K562 (cell line): ENCODE measurements at regions not wholly inside any gene's neighbourhood (a gene's known extent, or its start where the extent isn't known, plus 50 kb on each side); places are given as distances from the start of the nearest gene placed in this dataset.

Experiments
- ATAC-seq: fragments of 200-7000 bp; cut with Tn5 transposase; 3 replicates; pipeline ENCODE4 v1.9.1; 2020; ENCODE audit warnings: moderate library complexity
- BruUV-seq: library from RNA; stranded (reverse); fragments of 400-500 nt; replicated peaks from 2 replicates; lab custom pipeline; 2021; lab: Mats Ljungman, UMichigan
- CTCF ChIA-PET: fragments of 300-600 bp; formaldehyde crosslinking; extraction: SDS; loops from one replicate; lab custom pipeline; 2021; ENCODE audit warnings: low intra/inter-chr PET ratio; lab: Yijun Ruan, JAX
- POLR2A ChIA-PET: fragments of 300-600, 350-650 bp; sonication (Branson Sonifier 250); formaldehyde crosslinking; extraction: SDS; loops from one replicate; lab custom pipeline; 2021; ENCODE audit warnings: antibody characterized with exemption, inconsistent platforms; lab: Yijun Ruan, JAX
- DNase-seq, 4 experiments: peaks; one replicate each; pipeline versions ENCODE4 v3.0.0 to v3.0.0-alpha.2; 2011 to 2018; ENCODE audit warnings: low spot score in 3 of 4, mixed read lengths in 3 of 4; ENCODE audit errors: extremely low read depth in 1 of 4
- FAIRE-seq: peaks from 2 replicates; lab custom pipeline; 2011; peaks lifted over from hg19 to GRCh38; lab: Jason Lieb, UNC
- H2AFZ ChIP-seq: 2 replicates; pipeline ENCODE4 v1.6.0; 2011; ENCODE audit warnings: low read depth, low read length, control low read depth, inconsistent platforms
- H3K27ac ChIP-seq: fragments of 200-600 bp; 3 replicates; pipeline ENCODE4 v1.8.0; 2011; ENCODE audit warnings: low read depth, mild to moderate bottlenecking, control low read depth, inconsistent platforms, low read length, moderate library complexity, mixed read lengths; ENCODE audit errors: extremely low read depth
- H3K27me3 ChIP-seq, 2 experiments: fragments of 300-600 bp in 1 of 2; 2 replicates in 1 of 2; 3 replicates in 1 of 2; pipeline versions ENCODE4 v1.6.0 to v1.8.0; 2011; ENCODE audit warnings: inconsistent platforms in 2 of 2, low read length in 2 of 2, mild to moderate bottlenecking in 1 of 2, mixed read lengths in 1 of 2, moderate library complexity in 1 of 2; ENCODE audit not compliant: control insufficient read depth in 2 of 2, insufficient read depth in 2 of 2
- H3K36me3 ChIP-seq: fragments of 300-600 bp; 3 replicates; pipeline ENCODE4 v1.8.0; 2011; ENCODE audit warnings: mild to moderate bottlenecking, low read length, inconsistent platforms; ENCODE audit not compliant: control insufficient read depth, insufficient read depth
- H3K4me1 ChIP-seq, 2 experiments: fragments of 200-600 bp in 1 of 2; replicated peaks in 1 of 2; 2 replicates in 1 of 2; 3 replicates in 1 of 2; pipeline versions ENCODE4 v1.5.1 to v1.8.0; 2011; ENCODE audit warnings: inconsistent platforms in 2 of 2, low read length in 2 of 2, mild to moderate bottlenecking in 1 of 2, mixed read lengths in 1 of 2, moderate library complexity in 1 of 2; ENCODE audit not compliant: control insufficient read depth in 2 of 2, insufficient read depth in 2 of 2
- H3K4me2 ChIP-seq: 2 replicates; pipeline ENCODE4 v1.6.1; 2011; ENCODE audit warnings: low read length, control low read depth, inconsistent platforms, mixed read lengths; ENCODE audit not compliant: insufficient read depth
- H3K4me3 ChIP-seq: fragments of 200-600 bp; sonication (generic), shearing (Covaris generic); 2 replicates; pipeline ENCODE4 v1.5.1; 2016; ENCODE audit warnings: control low read depth, inconsistent platforms
- H3K79me2 ChIP-seq: fragments of 200-600 bp; 3 replicates; pipeline ENCODE4 v1.8.0; 2011; ENCODE audit warnings: low read length, inconsistent platforms; ENCODE audit not compliant: control insufficient read depth, insufficient read depth
- H3K9ac ChIP-seq, 2 experiments: 2 replicates each; pipeline versions ENCODE4 v1.6.0 to v1.6.1; 2011; ENCODE audit warnings: low read depth in 2 of 2, low read length in 2 of 2, control low read depth in 1 of 2, inconsistent platforms in 1 of 2, mild to moderate bottlenecking in 1 of 2, mixed read lengths in 1 of 2; ENCODE audit not compliant: insufficient read depth in 1 of 2
- H3K9me1 ChIP-seq: one replicate; pipeline ENCODE4 v1.6.0; 2011; ENCODE audit warnings: inconsistent platforms, mild to moderate bottlenecking, low read length, moderate library complexity; ENCODE audit not compliant: control insufficient read depth, insufficient read depth
- H3K9me3 ChIP-seq: replicated peaks from 2 replicates; pipeline ENCODE4 v1.5.1; 2011; ENCODE audit warnings: low read depth, low read length, inconsistent platforms; ENCODE audit not compliant: control insufficient read depth, insufficient read depth
- H4K20me1 ChIP-seq: replicated peaks from 2 replicates; pipeline ENCODE4 v1.6.1; 2011; ENCODE audit warnings: low read length, inconsistent platforms, mixed read lengths; ENCODE audit not compliant: control insufficient read depth, insufficient read depth
- ARID3B ChIP-seq: fragments of 250-450 bp; sonication (Bioruptor Pico); IDR thresholded peaks from 2 replicates; pipeline ENCODE4 v1.4.0; 2020; ENCODE audit warnings: borderline replicate concordance
- E2F3 ChIP-seq: fragments of 250-450 bp; sonication (Bioruptor Pico); IDR thresholded peaks from 2 replicates; pipeline ENCODE4 v1.4.0; 2020; ENCODE audit warnings: mild to moderate bottlenecking
- FOSL1 ChIP-seq: fragments of 200-800 bp; sonication (Bioruptor generic); conservative IDR thresholded peaks from 2 replicates; pipeline ENCODE4 v1.6.1; 2016; ENCODE audit warnings: missing genetic modification characterization, missing compliant biosample characterization
- MTA1 ChIP-seq: fragments of 450-650 bp; IDR thresholded peaks from 2 replicates; pipeline ENCODE4 v1.6.1; 2017; ENCODE audit warnings: borderline replicate concordance
- REST ChIP-seq, 2 experiments: fragments of 450-650 bp; formaldehyde crosslinking in 1 of 2; IDR thresholded peaks; 2 replicates each; pipeline versions ENCODE4 v1.4.0 to v1.6.1; 2014 to 2020; ENCODE audit warnings: mild to moderate bottlenecking in 2 of 2, borderline replicate concordance in 1 of 2, low read depth in 1 of 2
- WGBS: fragments of 100-300 bp; shearing (Covaris generic); methylation state at CpG from one replicate; pipeline ENCODE4 v1.1.6; 2016; ENCODE audit warnings: low coverage, mixed read lengths; ENCODE audit not compliant: insufficient coverage; ENCODE audit errors: missing lambda C conversion rate; 5-methylcytosine and 5-hydroxymethylcytosine counted together
- in situ Hi-C: fragments of 300-500 bp; cut with MboI; formaldehyde crosslinking; loops from 4 replicates; pipeline ENCODE4 v1.15.0; 2018; ENCODE audit warnings: inconsistent platforms, mixed read lengths
- intact Hi-C: fragments of 100-400 bp; cut with micrococcal nuclease; formaldehyde crosslinking; loops from 2 replicates; pipeline ENCODE4 v1.14.2; 2022
- TF ChIP-seq, protein P1 (sequence below): fragments of 250-450 bp; sonication (Bioruptor Pico); IDR thresholded peaks from 2 replicates; pipeline ENCODE4 v1.5.0; 2021

- no peak for TF ChIP-seq ARID3B
Measured at GRCh38 chr6:2542101-2542857, 208.4 kb downstream of the MYLK4 start (continued).

DNA sequence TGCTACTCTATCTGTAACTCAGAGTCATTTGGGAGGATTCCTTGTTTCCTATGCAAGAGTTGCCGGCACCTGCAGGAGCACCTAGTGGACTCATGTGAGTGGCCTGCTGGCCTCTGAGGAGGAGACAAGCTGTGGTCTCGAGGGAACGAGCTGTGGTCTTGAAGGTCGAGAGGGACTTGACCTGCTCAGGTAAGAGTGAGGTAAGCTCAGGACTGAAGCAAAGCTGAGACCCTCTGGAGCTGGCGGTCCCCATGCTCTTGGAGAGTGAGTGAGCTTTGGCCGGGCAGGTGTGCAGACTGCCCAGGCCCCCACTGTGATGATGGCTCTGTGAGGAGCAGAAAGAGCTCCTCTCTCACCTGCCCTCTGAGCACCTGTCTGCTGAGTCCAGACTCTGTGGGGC lies 214.3 kb downstream of the MYLK4 start:
- no peaks in the 10 kb centered on the region for H4K20me1 ChIP-seq
- ATAC-seq, result no peak
- no peaks in the 10 kb centered on the region for H3K36me3 ChIP-seq
- intact Hi-C loops (no loop called here), in situ Hi-C loops (no loop called here)
- no TSS peak for BruUV-seq
- H3K9me3 ChIP-seq, result no peaks in the 10 kb centered on the region
- no peak overlapping the region for H3K9ac ChIP-seq
- POLR2A ChIA-PET, result interaction anchor here (1.5 kb wide), 1 partner anchor 12 kb away, joined by 5 read pairs; no protein-coding TSS in a partner anchor
- no peak overlapping the region for H3K4me2 ChIP-seq
- no peak overlapping the region for H3K4me3 ChIP-seq
- no peaks in the 10 kb centered on the region for H3K9me1 ChIP-seq
- H3K4me1 ChIP-seq, result no peaks in the 10 kb centered on the region
- H3K27ac ChIP-seq, result no peak overlapping the region
- no peak overlapping the region for H2AFZ ChIP-seq
- CTCF ChIA-PET, result no interaction called here
- no peak for FAIRE-seq
- no peak for DNase-seq
- H3K79me2 ChIP-seq, result no peaks in the 10 kb centered on the region
- WGBS, result 2% methylated on average over 6 of the region's 6 CpGs
- peaks cover 6 to 20% of the 10 kb centered on the region in 2 experiments; a peak in 3 of 5 replicates for H3K27me3 ChIP-seq
- TF ChIP-seq MTA1 (no peak), REST (IDR thresholded peaks at IDR 0.05; ENCODE audit: borderline replicate concordance) (no peak), REST (CRISPR knock-in tag; IDR thresholded peaks at IDR 0.05; ENCODE audit: low read depth) (no peak), FOSL1 (tag) (no peak), ARID3B (no peak), E2F3 (CRISPR knock-in tag) (no peak)
- TF ChIP-seq, protein P1, sequence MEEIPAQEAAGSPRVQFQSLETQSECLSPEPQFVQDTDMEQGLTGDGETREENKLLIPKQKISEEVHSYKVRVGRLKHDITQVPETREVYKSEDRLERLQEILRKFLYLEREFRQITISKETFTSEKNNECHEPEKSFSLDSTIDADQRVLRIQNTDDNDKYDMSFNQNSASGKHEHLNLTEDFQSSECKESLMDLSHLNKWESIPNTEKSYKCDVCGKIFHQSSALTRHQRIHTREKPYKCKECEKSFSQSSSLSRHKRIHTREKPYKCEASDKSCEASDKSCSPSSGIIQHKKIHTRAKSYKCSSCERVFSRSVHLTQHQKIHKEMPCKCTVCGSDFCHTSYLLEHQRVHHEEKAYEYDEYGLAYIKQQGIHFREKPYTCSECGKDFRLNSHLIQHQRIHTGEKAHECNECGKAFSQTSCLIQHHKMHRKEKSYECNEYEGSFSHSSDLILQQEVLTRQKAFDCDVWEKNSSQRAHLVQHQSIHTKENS (CRISPR knock-in tag), result no peak
